ENCODE measurements at regions not wholly inside any gene's neighbourhood (a gene's known extent, or its start where the extent isn't known, plus 50 kb on each side); places are given as distances from the start of the nearest gene placed in this dataset.

GRCh38 chr13:34578917-34579316 lies 363.2 kb upstream of the NBEA start:
- TF ChIP-seq, protein P1, sequence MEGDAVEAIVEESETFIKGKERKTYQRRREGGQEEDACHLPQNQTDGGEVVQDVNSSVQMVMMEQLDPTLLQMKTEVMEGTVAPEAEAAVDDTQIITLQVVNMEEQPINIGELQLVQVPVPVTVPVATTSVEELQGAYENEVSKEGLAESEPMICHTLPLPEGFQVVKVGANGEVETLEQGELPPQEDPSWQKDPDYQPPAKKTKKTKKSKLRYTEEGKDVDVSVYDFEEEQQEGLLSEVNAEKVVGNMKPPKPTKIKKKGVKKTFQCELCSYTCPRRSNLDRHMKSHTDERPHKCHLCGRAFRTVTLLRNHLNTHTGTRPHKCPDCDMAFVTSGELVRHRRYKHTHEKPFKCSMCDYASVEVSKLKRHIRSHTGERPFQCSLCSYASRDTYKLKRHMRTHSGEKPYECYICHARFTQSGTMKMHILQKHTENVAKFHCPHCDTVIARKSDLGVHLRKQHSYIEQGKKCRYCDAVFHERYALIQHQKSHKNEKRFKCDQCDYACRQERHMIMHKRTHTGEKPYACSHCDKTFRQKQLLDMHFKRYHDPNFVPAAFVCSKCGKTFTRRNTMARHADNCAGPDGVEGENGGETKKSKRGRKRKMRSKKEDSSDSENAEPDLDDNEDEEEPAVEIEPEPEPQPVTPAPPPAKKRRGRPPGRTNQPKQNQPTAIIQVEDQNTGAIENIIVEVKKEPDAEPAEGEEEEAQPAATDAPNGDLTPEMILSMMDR (conservative IDR thresholded peaks at IDR 0.05), result no peak
- no peak for TF ChIP-seq EZH2 (IDR thresholded peaks at IDR 0.05; ENCODE audit: low read depth)
